ENCODE measurements at regions not wholly inside any gene's neighbourhood (a gene's known extent, or its start where the extent isn't known, plus 50 kb on each side); places are given as distances from the start of the nearest gene placed in this dataset.

- no peak for TF ChIP-seq CTCF (conservative IDR thresholded peaks at IDR 0.05 in 1 of 2, IDR thresholded peaks at IDR 0.05 in 1 of 2; ENCODE audit: low read depth in 1 of 2, low read length in 2 of 2)
- TF ChIP-seq EZH2 (IDR thresholded peaks at IDR 0.05; ENCODE audit: low read length, missing control alignments), result no peak
- no peaks in the 10 kb centered on the region for H3K4me1 ChIP-seq (ENCODE audit: control insufficient read depth, extremely low read depth, insufficient read depth, low read length)
- no peaks in the 10 kb centered on the region for H4K20me1 ChIP-seq (ENCODE audit: control insufficient read depth, extremely low read depth, insufficient read depth, low read length)
- no peaks in the 10 kb centered on the region for H3K27me3 ChIP-seq (ENCODE audit: control insufficient read depth, insufficient read depth, low read length)
- no peak overlapping the region for H3K4me2 ChIP-seq (ENCODE audit: extremely low read depth, insufficient read depth, low read length)
- no peak for DNase-seq (ENCODE audit: low read depth in 2 of 2)
- no peaks in the 10 kb centered on the region for H3K36me3 ChIP-seq (ENCODE audit: control insufficient read depth, insufficient read depth, low read length)
- no peak overlapping the region for H3K27ac ChIP-seq (ENCODE audit: insufficient read depth, low read length)
- H2AFZ ChIP-seq (ENCODE audit: low read length), result no peak overlapping the region
- no peak overlapping the region for H3K9ac ChIP-seq (ENCODE audit: insufficient read depth, low read length)
- H3K4me3 ChIP-seq (replicated peaks in 1 of 4; ENCODE audit: control extremely low read depth in 1 of 4, insufficient read depth in 1 of 4, low read depth in 3 of 4, low read length in 4 of 4), result no peak overlapping the region
- no peaks in the 10 kb centered on the region for H3K79me2 ChIP-seq (ENCODE audit: control insufficient read depth, insufficient read depth, low read length)
- no peaks in the 10 kb centered on the region for H3K9me3 ChIP-seq (ENCODE audit: control insufficient read depth, insufficient read depth, low read depth, low read length)
These were observed 177.7 kb upstream of the NR3C1 start for GRCh38 chr5:143581147-143581546.

- H3K4me2 ChIP-seq (ENCODE audit: extremely low read depth, insufficient read depth, low read length), result no peak overlapping the region
- H3K4me3 ChIP-seq (replicated peaks in 1 of 4; ENCODE audit: control extremely low read depth in 1 of 4, insufficient read depth in 1 of 4, low read depth in 3 of 4, low read length in 4 of 4), result no peak overlapping the region
- H3K9ac ChIP-seq (ENCODE audit: insufficient read depth, low read length), result no peak overlapping the region
- no peaks in the 10 kb centered on the region for H3K4me1 ChIP-seq (ENCODE audit: control insufficient read depth, extremely low read depth, insufficient read depth, low read length)
- no peaks in the 10 kb centered on the region for H3K36me3 ChIP-seq (ENCODE audit: control insufficient read depth, insufficient read depth, low read length)
- no peak overlapping the region for H2AFZ ChIP-seq (ENCODE audit: low read length)
- TF ChIP-seq EZH2 (IDR thresholded peaks at IDR 0.05; ENCODE audit: low read length, missing control alignments), result no peak
- no peak for TF ChIP-seq CTCF (conservative IDR thresholded peaks at IDR 0.05 in 1 of 2, IDR thresholded peaks at IDR 0.05 in 1 of 2; ENCODE audit: low read depth in 1 of 2, low read length in 2 of 2)
- DNase-seq (ENCODE audit: low read depth in 2 of 2), result peak; percentile 75 to 80
- no peaks in the 10 kb centered on the region for H3K27me3 ChIP-seq (ENCODE audit: control insufficient read depth, insufficient read depth, low read length)
- no peaks in the 10 kb centered on the region for H3K9me3 ChIP-seq (ENCODE audit: control insufficient read depth, insufficient read depth, low read depth, low read length)
- H4K20me1 ChIP-seq (ENCODE audit: control insufficient read depth, extremely low read depth, insufficient read depth, low read length), result no peaks in the 10 kb centered on the region
- no peak overlapping the region for H3K27ac ChIP-seq (ENCODE audit: insufficient read depth, low read length)
- H3K79me2 ChIP-seq (ENCODE audit: control insufficient read depth, insufficient read depth, low read length), result no peaks in the 10 kb centered on the region
These were observed 173.4 kb upstream of the NR3C1 start for GRCh38 chr5:143576711-143577484.

GRCh38 chr5:143575286-143575685 lies 171.8 kb upstream of the NR3C1 start:
- H3K27ac ChIP-seq (ENCODE audit: insufficient read depth, low read length), result no peak overlapping the region
- H3K27me3 ChIP-seq (ENCODE audit: control insufficient read depth, insufficient read depth, low read length), result no peaks in the 10 kb centered on the region
- TF ChIP-seq CTCF (conservative IDR thresholded peaks at IDR 0.05 in 1 of 2, IDR thresholded peaks at IDR 0.05 in 1 of 2; ENCODE audit: low read depth in 1 of 2, low read length in 2 of 2) (no peak), EZH2 (IDR thresholded peaks at IDR 0.05; ENCODE audit: low read length, missing control alignments) (no peak)
- H3K79me2 ChIP-seq (ENCODE audit: control insufficient read depth, insufficient read depth, low read length), result no peaks in the 10 kb centered on the region
- no peaks in the 10 kb centered on the region for H3K9me3 ChIP-seq (ENCODE audit: control insufficient read depth, insufficient read depth, low read depth, low read length)
- no peak overlapping the region for H3K9ac ChIP-seq (ENCODE audit: insufficient read depth, low read length)
- H3K36me3 ChIP-seq (ENCODE audit: control insufficient read depth, insufficient read depth, low read length), result no peaks in the 10 kb centered on the region
- H3K4me1 ChIP-seq (ENCODE audit: control insufficient read depth, extremely low read depth, insufficient read depth, low read length), result no peaks in the 10 kb centered on the region
- H3K4me2 ChIP-seq (ENCODE audit: extremely low read depth, insufficient read depth, low read length), result no peak overlapping the region
- no peak overlapping the region for H2AFZ ChIP-seq (ENCODE audit: low read length)
- H3K4me3 ChIP-seq (replicated peaks in 1 of 4; ENCODE audit: control extremely low read depth in 1 of 4, insufficient read depth in 1 of 4, low read depth in 3 of 4, low read length in 4 of 4), result no peak overlapping the region
- H4K20me1 ChIP-seq (ENCODE audit: control insufficient read depth, extremely low read depth, insufficient read depth, low read length), result no peaks in the 10 kb centered on the region
- DNase-seq (ENCODE audit: low read depth in 2 of 2), result no peak

All from fibroblast of lung (primary cell).